Mesendoderm (in vitro differentiated cells): ENCODE measurements at regions not wholly inside any gene's neighbourhood (a gene's known extent, or its start where the extent isn't known, plus 50 kb on each side); places are given as distances from the start of the nearest gene placed in this dataset.
A peak's percentile ranks its signal among the peaks of the same experiment; 100 is the strongest.

ENCODE experiments used
- DNase-seq: peaks from one replicate; pipeline ENCODE4 v3.0.0; 2013
- H2AK5ac ChIP-seq: 2 replicates; pipeline ENCODE4 v1.6.1; 2013; ENCODE audit warnings: low read length, inconsistent platforms
- H2BK120ac ChIP-seq: 2 replicates; pipeline ENCODE4 v1.6.1; 2013; ENCODE audit warnings: low read depth, mild to moderate bottlenecking, low read length, moderate library complexity, mixed read lengths
- H2BK15ac ChIP-seq: replicated peaks from 2 replicates; pipeline ENCODE4 v1.6.1; 2013; ENCODE audit warnings: low read depth, mild to moderate bottlenecking, moderate library complexity
- H2BK5ac ChIP-seq: 2 replicates; pipeline ENCODE4 v1.6.1; 2013; ENCODE audit warnings: low read length, inconsistent platforms
- H3K18ac ChIP-seq: 2 replicates; pipeline ENCODE4 v1.6.1; 2013; ENCODE audit warnings: mild to moderate bottlenecking, low read length, mixed read lengths
- H3K23ac ChIP-seq: one replicate; pipeline ENCODE4 v1.6.1; 2013; ENCODE audit warnings: low read length
- H3K27ac ChIP-seq: 2 replicates; pipeline ENCODE4 v1.5.1; 2013; ENCODE audit warnings: low read depth, mild to moderate bottlenecking, inconsistent platforms, low read length, moderate library complexity
- H3K27me3 ChIP-seq: 2 replicates; pipeline ENCODE4 v1.6.1; 2013; ENCODE audit warnings: low read length, control low read depth, mild to moderate bottlenecking, inconsistent platforms; ENCODE audit not compliant: insufficient read depth, poor library complexity
- H3K36me3 ChIP-seq: 2 replicates; pipeline ENCODE4 v1.6.1; 2013; ENCODE audit warnings: low read length, inconsistent platforms; ENCODE audit not compliant: control insufficient read depth, insufficient read depth
- H3K4ac ChIP-seq: one replicate; pipeline ENCODE4 v1.6.1; 2013; ENCODE audit warnings: low read depth, mild to moderate bottlenecking, low read length, moderate library complexity
- H3K4me1 ChIP-seq: 2 replicates; pipeline ENCODE4 v1.6.1; 2013; ENCODE audit warnings: low read depth, low read length, inconsistent platforms; ENCODE audit not compliant: control insufficient read depth
- H3K4me2 ChIP-seq: 2 replicates; pipeline ENCODE4 v1.6.1; 2013; ENCODE audit warnings: low read length
- H3K4me3 ChIP-seq: 2 replicates; pipeline ENCODE4 v1.5.1; 2013; ENCODE audit warnings: mild to moderate bottlenecking, low read length
- H3K56ac ChIP-seq: one replicate; pipeline ENCODE4 v1.6.1; 2013; ENCODE audit warnings: low read length
- H3K79me1 ChIP-seq: 2 replicates; pipeline ENCODE4 v1.6.1; 2013; ENCODE audit warnings: low read length, inconsistent platforms
- H3K79me2 ChIP-seq: 2 replicates; pipeline ENCODE4 v1.6.1; 2013; ENCODE audit warnings: mild to moderate bottlenecking, low read length; ENCODE audit not compliant: control insufficient read depth, insufficient read depth
- H3K9ac ChIP-seq: 2 replicates; pipeline ENCODE4 v1.6.1; 2013; ENCODE audit warnings: low read length, inconsistent platforms
- H4K5ac ChIP-seq: one replicate; pipeline ENCODE4 v1.6.1; 2013; ENCODE audit warnings: low read length
- H4K8ac ChIP-seq: one replicate; pipeline ENCODE4 v1.6.1; 2013; ENCODE audit warnings: low read depth, mild to moderate bottlenecking, control low read depth, low read length, moderate library complexity
- WGBS: extraction: QIAGEN DNeasy Blood & Tissue Kit; methylation state at CpG from one replicate; pipeline ENCODE4 v1.1.7; 2013; ENCODE audit warnings: low lambda C conversion rate, missing lambda C conversion rate; ENCODE audit not compliant: insufficient coverage; ENCODE audit errors: extremely low coverage; 5-methylcytosine and 5-hydroxymethylcytosine counted together

GRCh38 chr1:67978890-67979516 is 71.4 kb downstream of the DIRAS3 start:
- Histone ChIP-seq H2BK15ac (no peak overlapping the region), H2BK120ac (no peak overlapping the region), H3K79me2 (no peaks in the 10 kb centered on the region), H3K36me3 (no peaks in the 10 kb centered on the region), H3K23ac (no peak overlapping the region), H3K4me2 (no peak overlapping the region), H3K79me1 (no peaks in the 10 kb centered on the region), H4K5ac (no peak overlapping the region), H3K4me1 (no peaks in the 10 kb centered on the region), H3K9ac (no peak overlapping the region), H3K27ac (no peak overlapping the region), H2AK5ac (no peak overlapping the region), H3K18ac (no peak overlapping the region), H4K8ac (no peak overlapping the region), H3K27me3 (no peaks in the 10 kb centered on the region), H3K4ac (no peak overlapping the region), H2BK5ac (no peak overlapping the region), H3K4me3 (no peak overlapping the region), H3K56ac (no peak overlapping the region)
- no peak for DNase-seq
- no CpG with 5 or more reads among the region's 5 CpGs for WGBS

DNA sequence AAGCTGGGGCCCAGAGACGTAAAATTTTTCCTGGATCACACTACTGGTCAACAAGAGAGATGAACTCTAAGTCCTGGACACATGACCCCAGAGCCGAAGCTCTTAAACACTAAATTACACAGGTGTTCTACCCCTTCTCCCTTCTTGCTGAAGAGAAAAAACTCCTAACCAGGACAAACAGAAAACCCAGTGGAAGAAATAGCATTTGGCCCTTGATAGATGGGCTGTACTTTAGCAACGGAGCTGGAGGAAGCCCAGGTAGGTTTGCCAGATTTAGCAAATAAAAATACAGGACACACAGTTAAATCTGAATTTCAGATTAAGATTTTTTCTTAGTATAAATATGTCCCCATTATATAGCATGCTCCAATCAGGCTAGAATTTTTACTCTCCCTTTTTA is 72.7 kb downstream of the DIRAS3 start:
- H3K27me3 ChIP-seq, result no peaks in the 10 kb centered on the region
- no peak overlapping the region for H3K9ac ChIP-seq
- no peak overlapping the region for H3K18ac ChIP-seq
- no peaks in the 10 kb centered on the region for H3K79me2 ChIP-seq
- no peak overlapping the region for H3K4ac ChIP-seq
- H3K4me1 ChIP-seq, result no peaks in the 10 kb centered on the region
- no peak overlapping the region for H2BK5ac ChIP-seq
- no peak overlapping the region for H4K8ac ChIP-seq
- H3K56ac ChIP-seq, result no peak overlapping the region
- DNase-seq, result no peak
- H3K79me1 ChIP-seq, result no peaks in the 10 kb centered on the region
- H3K23ac ChIP-seq, result no peak overlapping the region
- H3K36me3 ChIP-seq, result no peaks in the 10 kb centered on the region
- no peak overlapping the region for H2AK5ac ChIP-seq
- WGBS, result no CpG with 5 or more reads among the region's 3 CpGs
- no peak overlapping the region for H2BK15ac ChIP-seq
- H3K27ac ChIP-seq, result no peak overlapping the region
- H2BK120ac ChIP-seq, result no peak overlapping the region
- no peak overlapping the region for H3K4me3 ChIP-seq
- no peak overlapping the region for H4K5ac ChIP-seq
- H3K4me2 ChIP-seq, result no peak overlapping the region

- Histone ChIP-seq H3K18ac (no peak overlapping the region), H3K79me2 (no peaks in the 10 kb centered on the region), H2AK5ac (no peak overlapping the region), H3K27ac (no peak overlapping the region), H2BK120ac (no peak overlapping the region), H4K8ac (no peak overlapping the region), H3K9ac (no peak overlapping the region), H3K4ac (no peak overlapping the region), H2BK15ac (no peak overlapping the region), H2BK5ac (no peak overlapping the region), H3K4me1 (no peaks in the 10 kb centered on the region), H3K4me2 (no peak overlapping the region), H4K5ac (no peak overlapping the region), H3K23ac (no peak overlapping the region), H3K79me1 (no peaks in the 10 kb centered on the region), H3K4me3 (no peak overlapping the region), H3K56ac (no peak overlapping the region), H3K36me3 (no peaks in the 10 kb centered on the region), H3K27me3 (no peaks in the 10 kb centered on the region)
- peak; percentile 19 for DNase-seq
Measured at GRCh38 chr1:67973051-67973450, 77.4 kb downstream of the DIRAS3 start.

DNA sequence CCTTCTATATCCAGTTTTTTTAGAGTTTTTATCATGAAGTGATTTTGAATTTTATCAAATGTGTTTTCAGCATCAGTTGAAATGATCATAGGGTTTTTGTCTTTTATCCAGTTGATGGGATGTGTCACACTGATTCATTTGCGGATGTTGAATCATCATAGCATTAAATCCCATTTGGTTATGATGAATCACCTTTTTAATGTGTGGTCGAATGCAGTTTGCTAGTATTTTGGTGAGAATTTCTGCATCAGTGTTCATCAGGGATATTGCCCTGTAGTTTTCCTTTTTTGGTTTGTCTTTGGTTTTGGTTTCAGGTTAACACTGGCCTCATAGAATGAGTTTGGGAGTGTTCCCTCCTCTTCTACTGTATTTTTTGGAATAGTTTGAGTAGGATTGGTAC is 80.3 kb downstream of the DIRAS3 start:
- Histone ChIP-seq H2AK5ac (no peak overlapping the region), H3K4me1 (no peaks in the 10 kb centered on the region), H3K79me2 (no peaks in the 10 kb centered on the region), H4K8ac (no peak overlapping the region), H3K23ac (no peak overlapping the region), H3K27me3 (no peaks in the 10 kb centered on the region), H2BK120ac (no peak overlapping the region), H2BK5ac (no peak overlapping the region), H3K56ac (no peak overlapping the region), H3K79me1 (no peaks in the 10 kb centered on the region), H3K4me3 (no peak overlapping the region), H2BK15ac (no peak overlapping the region), H4K5ac (no peak overlapping the region), H3K27ac (no peak overlapping the region), H3K4ac (no peak overlapping the region), H3K18ac (no peak overlapping the region), H3K36me3 (no peaks in the 10 kb centered on the region), H3K4me2 (no peak overlapping the region), H3K9ac (no peak overlapping the region)
- no CpG with 5 or more reads among the region's 2 CpGs for WGBS
- DNase-seq, result no peak

- no peaks in the 10 kb centered on the region for H3K36me3 ChIP-seq
- no peak overlapping the region for H3K18ac ChIP-seq
- no peak overlapping the region for H3K23ac ChIP-seq
- no peak overlapping the region for H4K5ac ChIP-seq
- H3K27me3 ChIP-seq, result no peaks in the 10 kb centered on the region
- no peak overlapping the region for H2BK5ac ChIP-seq
- H3K9ac ChIP-seq, result no peak overlapping the region
- H4K8ac ChIP-seq, result no peak overlapping the region
- no peak overlapping the region for H3K56ac ChIP-seq
- no peak overlapping the region for H3K4me3 ChIP-seq
- no peak overlapping the region for H2BK120ac ChIP-seq
- H2BK15ac ChIP-seq, result no peak overlapping the region
- H2AK5ac ChIP-seq, result no peak overlapping the region
- DNase-seq, result no peak
- H3K79me1 ChIP-seq, result no peaks in the 10 kb centered on the region
- no peak overlapping the region for H3K27ac ChIP-seq
- WGBS, result no CpG with 5 or more reads among the region's 2 CpGs
- no peak overlapping the region for H3K4me2 ChIP-seq
- H3K4ac ChIP-seq, result no peak overlapping the region
- no peaks in the 10 kb centered on the region for H3K79me2 ChIP-seq
- H3K4me1 ChIP-seq, result no peaks in the 10 kb centered on the region
Measured at GRCh38 chr1:67969446-67969845, 81.0 kb downstream of the DIRAS3 start.

- Histone ChIP-seq H3K56ac (no peak overlapping the region), H3K4me3 (no peak overlapping the region), H4K5ac (no peak overlapping the region), H3K79me1 (no peaks in the 10 kb centered on the region), H3K18ac (no peak overlapping the region), H3K27me3 (no peaks in the 10 kb centered on the region), H3K9ac (no peak overlapping the region), H4K8ac (no peak overlapping the region), H3K23ac (no peak overlapping the region), H3K4ac (no peak overlapping the region), H3K4me1 (no peaks in the 10 kb centered on the region), H3K36me3 (no peaks in the 10 kb centered on the region), H3K79me2 (no peaks in the 10 kb centered on the region), H3K27ac (no peak overlapping the region), H2BK15ac (no peak overlapping the region), H2BK120ac (no peak overlapping the region), H2BK5ac (no peak overlapping the region), H2AK5ac (no peak overlapping the region), H3K4me2 (no peak overlapping the region)
- no peak for DNase-seq
Measured at GRCh38 chr1:67966666-67967009, 83.8 kb downstream of the DIRAS3 start.
